Stimulated activated CD4-positive, alpha-beta T cell treated with anti-CD3 and anti-CD28 coated beads, Interleukin-15, amount 100 ng/mL, for 48 hours (primary cell): ENCODE measurements at regions not wholly inside any gene's neighbourhood (a gene's known extent, or its start where the extent isn't known, plus 50 kb on each side); places are given as distances from the start of the nearest gene placed in this dataset.
"Not testable (repeated sequence)": the region's sequence is repeated elsewhere in the genome, so short reads cannot be mapped to it uniquely, and the experiment has no call there.

ENCODE experiments used
- DNase-seq, 2 donors: peaks; one replicate each; pipeline ENCODE4 v3.0.0-alpha.2; 2020; ENCODE audit warnings: low read depth in 2 of 2

DNA sequence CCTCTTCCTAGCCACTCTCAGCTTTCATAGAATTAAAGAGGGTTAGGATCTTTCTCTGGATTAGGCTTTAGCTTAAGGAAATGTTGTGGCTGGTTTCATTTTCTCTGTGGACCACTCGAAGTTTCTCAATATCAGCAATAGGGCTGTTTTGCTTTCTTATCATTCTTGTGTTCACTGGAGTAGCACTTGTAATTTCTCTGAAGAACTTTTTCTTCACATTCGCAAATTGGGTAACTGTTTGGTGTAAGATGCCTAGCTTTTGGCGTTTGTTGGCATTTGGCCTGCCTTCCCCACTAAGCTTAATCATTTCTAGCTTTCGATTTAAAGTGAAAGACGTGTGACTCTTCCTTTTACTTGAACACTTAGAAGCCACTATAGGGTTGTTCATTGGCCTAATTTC is 210.8 kb upstream of the PROX1 start:
- DNase-seq = no peak

DNA sequence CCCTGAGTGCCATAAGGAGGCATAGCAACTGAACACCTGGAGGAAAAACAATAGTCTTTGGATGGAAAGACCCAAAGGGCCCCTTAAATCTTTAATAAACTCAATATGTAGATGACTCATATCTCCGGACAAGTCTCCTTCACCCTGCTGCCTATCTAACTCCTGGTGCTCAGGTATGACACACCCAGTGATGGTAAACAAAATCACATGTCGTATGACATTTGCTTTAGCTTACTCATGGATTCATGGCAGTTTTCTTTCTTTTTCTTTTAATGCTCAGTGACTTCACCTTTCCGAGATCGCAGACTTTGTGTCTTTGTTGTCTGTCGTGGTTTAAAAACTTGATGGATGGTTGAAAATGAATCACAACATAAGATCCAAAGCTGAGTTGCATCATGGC is 208.5 kb upstream of the PROX1 start:
- no peak for DNase-seq

DNA sequence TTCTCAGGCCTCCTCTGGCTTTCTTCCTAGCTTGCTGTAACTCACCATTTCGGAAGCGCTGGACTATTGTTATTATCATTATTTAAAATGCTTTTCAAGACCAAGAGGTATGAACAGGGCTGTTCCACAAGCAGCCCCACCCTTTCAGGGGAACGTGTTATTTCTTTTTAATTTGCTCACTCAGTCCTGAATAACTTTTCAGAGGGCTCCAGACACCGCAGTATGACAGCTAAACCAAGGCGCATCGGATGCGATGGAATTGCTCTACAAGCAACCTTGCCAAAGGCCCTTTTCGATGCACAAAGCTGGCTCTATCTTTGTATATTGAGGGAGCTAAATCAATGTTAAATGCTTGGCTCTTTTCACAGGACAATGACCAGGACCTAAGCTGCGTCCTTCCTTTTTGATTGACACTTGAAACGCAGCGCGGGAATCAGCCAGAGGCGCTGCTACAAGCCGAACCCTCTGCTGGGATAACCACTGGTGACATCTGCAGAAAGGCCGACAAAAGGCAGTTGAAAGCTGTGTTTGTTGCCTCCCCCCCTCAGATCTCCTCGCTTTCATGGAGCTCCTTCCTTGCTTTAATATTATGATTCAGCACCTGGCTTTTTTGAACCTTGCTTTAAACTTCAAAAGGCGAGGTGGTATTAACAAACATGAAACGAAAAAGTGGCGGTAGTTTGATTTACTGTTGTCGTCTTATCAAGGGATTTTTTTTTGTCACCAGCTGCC is 204.7 kb upstream of the PROX1 start:
- no peak for DNase-seq

DNA sequence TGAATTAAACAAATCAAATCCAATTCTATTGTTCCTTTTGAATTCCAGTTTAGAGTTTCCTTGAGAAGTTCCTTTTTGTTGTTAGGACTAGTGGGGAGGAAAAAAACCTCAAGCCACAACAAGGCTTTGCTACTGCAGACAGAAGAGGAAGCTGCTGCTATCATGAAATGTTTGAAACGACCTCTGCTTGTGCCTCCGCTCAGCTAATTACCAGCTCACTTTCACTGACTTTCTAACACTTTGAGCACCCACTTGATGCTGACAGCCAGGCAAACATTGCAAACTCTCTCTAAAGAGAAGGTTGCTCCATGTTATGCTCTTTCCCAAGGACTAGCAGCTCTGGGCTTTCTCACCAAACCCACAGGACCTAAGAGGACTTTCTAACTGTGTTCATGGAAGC is 203.9 kb upstream of the PROX1 start:
- DNase-seq = no peak

- DNase-seq = no peak
Observed at GRCh38 chr1:213786683-213787082, 201.1 kb upstream of the PROX1 start.

- DNase-seq = no peak
Observed at GRCh38 chr1:213790565-213790964, 197.2 kb upstream of the PROX1 start.

DNA sequence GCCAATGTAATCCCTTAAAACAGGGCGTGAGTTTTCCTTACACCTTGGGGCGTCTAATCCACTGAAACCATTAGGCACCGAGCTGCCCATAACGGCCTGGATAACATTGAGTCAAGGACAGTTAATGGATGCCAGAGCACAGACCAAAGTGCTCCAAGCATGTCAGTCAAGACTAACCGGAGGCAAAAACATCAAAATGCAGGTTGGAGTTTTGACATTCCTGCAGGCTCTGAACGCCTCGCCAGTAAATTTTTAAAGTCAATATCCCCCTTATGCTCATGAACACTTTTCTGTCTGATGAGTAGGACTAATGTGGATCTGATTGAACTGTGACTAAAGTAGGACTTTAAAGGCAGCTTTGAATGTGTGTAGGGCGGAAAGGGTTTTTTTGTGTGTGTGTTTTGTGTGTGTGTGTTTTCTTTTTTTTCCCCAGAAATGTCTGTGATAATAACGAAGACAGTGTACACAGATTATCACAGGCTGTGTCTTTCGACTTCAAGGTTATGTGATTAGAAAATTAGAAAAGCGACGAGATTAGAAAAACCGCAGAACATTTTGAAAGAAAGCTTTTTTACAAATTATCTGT is 194.2 kb upstream of the PROX1 start:
- DNase-seq = no peak

- no peak for DNase-seq
Observed at GRCh38 chr1:213796525-213796924, 191.2 kb upstream of the PROX1 start.

GRCh38 chr1:213808288-213808687 is 179.5 kb upstream of the PROX1 start:
- DNase-seq = not testable (repeated sequence)

DNA sequence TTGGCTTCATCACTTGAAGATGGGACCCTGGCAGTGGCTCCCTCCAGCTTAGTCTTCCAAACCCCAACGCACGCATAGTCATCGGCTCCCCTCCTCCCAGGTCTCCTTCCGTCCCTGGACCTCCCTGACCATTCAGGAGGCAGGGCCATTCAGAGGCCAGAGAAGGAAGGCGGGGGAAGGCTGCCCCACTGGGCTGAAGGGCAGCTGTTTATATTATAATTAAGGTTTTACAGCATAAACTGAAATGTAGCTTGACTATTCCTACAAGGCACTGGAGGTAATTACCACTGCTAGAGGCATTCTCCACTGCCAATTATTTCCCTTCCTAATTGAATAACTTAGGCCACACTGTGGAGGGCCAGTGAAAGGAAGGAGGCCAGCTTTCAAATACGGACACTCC is 170.6 kb upstream of the PROX1 start:
- DNase-seq = no peak

DNA sequence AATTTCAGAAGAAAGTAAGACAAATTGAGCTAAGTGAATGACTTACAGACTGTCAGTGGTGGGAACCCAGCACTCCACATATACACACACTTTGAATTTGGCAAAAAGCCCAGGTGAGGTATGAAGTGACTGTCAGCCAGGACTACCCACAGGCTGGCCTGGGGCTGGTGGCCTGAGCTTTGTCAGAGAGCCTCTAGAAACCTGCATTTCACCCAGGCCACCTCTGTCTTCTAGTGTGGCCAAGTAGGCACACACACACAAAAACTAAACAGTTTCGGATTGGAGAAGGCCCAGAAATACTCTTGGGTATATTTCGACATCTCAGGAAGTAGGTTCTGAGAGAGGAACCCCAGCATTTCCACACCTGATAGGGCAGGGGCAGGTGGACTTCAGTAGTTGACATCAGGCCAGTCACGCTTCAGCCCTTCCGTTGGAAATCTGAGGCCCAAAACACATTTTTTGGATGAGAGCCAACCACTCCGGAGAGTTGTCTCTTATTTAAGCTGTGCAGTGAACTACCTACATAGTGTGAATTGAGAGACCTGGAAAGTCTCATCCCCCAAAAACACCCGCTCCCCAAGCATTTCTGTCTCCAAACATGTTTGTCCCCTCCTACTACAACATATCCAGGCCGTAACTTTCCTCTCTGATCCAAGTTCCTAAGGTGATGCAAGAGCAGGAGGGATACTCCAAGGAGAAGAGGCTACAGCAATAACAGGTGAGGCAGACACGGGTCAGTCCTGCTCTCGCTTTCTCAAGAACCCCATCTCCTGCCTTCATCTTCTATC is 167.2 kb upstream of the PROX1 start:
- no peak for DNase-seq

- no peak for DNase-seq
Observed at GRCh38 chr1:213821175-213821942, 166.4 kb upstream of the PROX1 start.

- no peak for DNase-seq
Observed at GRCh38 chr1:213821943-213822334, 165.8 kb upstream of the PROX1 start.

GRCh38 chr1:213826891-213827290 is 160.9 kb upstream of the PROX1 start:
- no peak for DNase-seq

DNA sequence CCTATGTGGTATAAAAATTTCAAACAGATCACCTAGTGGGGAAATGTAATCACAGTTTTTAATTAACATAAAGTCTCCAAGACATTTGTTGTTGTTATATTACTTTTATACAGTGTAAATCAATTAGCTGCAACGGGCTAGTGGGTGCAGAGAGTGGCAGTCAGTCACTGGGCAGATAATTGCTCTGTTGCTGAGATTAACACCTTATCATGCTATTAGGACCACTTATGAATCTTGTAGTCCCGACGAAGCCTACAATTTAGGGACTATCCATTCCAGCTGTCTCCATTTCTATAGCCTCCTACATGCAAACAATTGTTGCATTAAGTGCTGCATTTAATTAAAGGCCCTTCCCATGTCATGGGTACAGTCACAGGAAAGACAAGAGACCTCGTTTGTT is 158.9 kb upstream of the PROX1 start:
- no peak for DNase-seq

DNA sequence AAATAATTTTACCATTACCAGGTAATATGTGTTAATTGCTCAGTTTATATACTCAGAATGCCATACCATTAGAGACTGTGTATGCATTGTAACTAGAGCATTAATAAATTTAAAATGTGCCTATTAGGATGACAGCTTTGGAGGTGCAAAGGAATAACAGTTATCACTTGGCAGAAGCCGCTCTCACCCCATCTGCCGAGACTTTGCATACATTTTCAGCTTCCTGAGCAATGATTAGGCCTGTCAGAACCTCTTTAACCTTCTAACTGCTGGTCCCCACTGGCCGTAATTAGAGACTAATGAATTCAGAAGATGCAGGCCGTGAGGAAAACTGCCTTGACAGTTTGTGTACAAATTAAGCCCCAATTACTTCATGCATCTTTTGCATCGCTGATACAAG is 158.0 kb upstream of the PROX1 start:
- no peak for DNase-seq

DNA sequence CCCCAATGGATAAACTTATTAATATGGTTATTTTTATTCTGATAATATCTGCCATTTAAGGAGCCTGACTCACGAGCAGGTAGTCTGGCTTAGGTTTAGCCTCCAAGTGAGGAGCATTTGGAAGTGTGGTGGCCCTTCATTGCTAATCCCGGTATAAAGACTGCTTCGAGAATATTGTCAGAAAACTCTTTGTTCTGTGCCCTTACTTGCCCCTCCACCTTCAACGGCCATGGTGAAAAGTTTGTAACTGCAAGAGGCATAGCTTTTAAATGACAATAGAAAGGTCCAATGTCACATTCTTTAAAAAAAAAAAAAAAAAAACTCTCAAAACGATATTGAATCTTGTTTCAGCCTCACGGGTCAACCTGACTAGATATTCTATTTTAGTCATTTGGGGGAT is 157.4 kb upstream of the PROX1 start:
- no peak for DNase-seq

DNA sequence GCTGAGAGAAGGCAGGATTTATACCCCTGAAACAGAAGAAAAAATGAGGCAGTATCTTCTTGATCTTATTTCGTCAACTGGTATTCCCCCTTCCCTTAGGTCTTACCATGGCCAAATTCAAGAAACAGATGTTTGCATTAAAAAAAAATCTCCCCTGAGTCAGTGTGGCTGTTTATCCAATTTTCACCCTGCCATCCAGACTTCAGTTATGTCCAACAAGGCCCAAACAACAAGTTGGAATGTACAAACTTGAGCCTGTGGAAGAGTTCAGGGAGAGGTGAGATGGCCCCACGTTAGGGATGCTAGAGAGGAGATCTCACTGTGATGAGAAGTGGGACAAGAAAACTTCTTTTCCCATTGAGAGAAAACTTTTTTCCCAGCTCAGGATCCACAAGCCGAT is 147.2 kb upstream of the PROX1 start:
- DNase-seq = no peak

DNA sequence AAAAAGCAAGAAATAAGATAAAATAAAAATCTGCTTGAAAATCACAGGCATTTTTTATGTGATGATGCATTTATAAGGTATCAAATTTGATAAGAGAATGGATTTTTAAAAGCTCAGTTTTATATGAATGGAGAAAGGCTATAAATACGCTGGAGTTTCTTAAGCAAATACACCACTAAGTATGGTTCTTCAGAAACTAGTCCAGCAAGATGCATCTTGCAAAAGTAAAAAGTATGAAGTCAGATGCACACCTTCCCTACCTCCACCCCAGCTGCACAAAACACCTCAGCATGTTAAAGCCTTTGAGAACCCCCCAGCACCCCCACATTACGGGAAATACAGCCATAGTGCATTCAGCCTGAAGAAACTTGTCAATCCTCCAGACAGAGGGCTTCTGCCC is 143.1 kb upstream of the PROX1 start:
- no peak for DNase-seq

DNA sequence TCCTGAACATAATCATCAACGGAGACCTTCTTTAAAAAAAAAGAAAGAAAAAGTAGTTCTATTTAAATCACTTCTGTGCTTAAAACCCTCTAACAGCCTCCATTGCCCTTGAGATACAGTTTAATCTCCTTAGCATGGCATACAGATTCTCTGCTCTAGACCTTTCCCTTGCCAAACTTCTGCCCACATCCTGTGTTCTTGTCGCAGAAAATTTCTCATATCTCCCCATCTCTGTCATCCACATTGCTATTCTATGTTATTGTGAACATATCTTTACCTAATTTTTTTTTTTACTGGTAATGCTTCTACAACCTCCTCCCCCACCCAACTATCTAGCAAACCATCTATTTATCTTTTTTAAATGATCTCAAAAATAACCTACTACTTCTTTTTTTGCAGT is 135.7 kb upstream of the PROX1 start:
- no peak for DNase-seq

DNA sequence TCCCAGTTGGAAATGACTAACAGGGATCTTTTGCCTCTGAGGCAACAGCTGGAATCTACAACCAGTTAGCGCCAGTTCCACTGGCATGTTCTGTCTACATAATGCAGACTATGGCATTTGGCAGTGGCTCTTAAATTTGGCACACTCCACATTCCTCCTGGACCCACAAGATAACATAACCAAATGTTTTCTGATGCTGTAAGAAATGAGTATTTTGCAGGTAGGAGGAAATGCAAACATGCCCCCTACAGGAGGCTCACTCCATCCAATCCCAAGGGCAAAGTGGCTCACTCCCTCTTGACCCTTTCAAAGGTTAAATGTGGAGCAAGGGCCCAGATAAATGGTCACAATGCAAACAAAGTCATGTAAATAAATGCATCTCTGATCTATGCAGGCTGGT is 129.2 kb upstream of the PROX1 start:
- no peak for DNase-seq

GRCh38 chr1:213861841-213862240 is 125.9 kb upstream of the PROX1 start:
- DNase-seq = no peak
